Sciatic nerve (tissue), 2 donors: ENCODE measurements at regions not wholly inside any gene's neighbourhood (a gene's known extent, or its start where the extent isn't known, plus 50 kb on each side); places are given as distances from the start of the nearest gene placed in this dataset.

ENCODE experiments used
- ATAC-seq: fragments of 200-7000 bp; cut with Tn5 transposase; one replicate; pipeline ENCODE4 v1.9.1; 2020; ENCODE audit warnings: mild to moderate bottlenecking, moderate library complexity
- DNase-seq: peaks from one replicate; pipeline ENCODE4 v3.0.0-alpha.2; 2020; ENCODE audit warnings: low spot score
- intact Hi-C: fragments of 100-400 bp; cut with DNase I; formaldehyde crosslinking; loops from one replicate; pipeline ENCODE4 v1.14.2; 2022
- donor health status: DM: no; HTN: no; CAD: no.
- donor health status: DM: no; HTN: no; CAD: no.

- no peak for DNase-seq
- intact Hi-C loops = no loop called here
- no peak for ATAC-seq
These were observed 243.0 kb downstream of the BMP2 start for GRCh38 chr20:7010527-7010926.

DNA sequence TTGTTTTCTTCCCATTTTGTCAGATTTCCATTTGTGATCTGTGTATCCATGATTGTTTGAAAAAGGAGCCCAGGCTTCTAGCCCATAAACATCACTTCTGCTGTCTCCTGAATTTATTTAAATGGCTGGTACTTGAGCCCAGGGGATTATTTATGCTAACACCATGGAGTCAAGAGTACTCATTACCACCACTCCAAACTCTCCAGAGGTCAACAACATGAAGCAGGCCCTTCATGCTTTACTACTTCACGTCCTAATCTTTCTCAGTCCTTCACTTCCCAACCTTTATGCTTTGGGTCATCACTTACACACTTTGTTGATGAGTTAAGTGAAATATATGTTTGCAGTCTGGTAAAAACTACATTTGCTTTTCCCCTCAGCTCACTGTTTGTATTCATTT, 247.8 kb downstream of the BMP2 start:
- intact Hi-C loops = no loop called here
- DNase-seq (no peak), ATAC-seq (no peak)

DNA sequence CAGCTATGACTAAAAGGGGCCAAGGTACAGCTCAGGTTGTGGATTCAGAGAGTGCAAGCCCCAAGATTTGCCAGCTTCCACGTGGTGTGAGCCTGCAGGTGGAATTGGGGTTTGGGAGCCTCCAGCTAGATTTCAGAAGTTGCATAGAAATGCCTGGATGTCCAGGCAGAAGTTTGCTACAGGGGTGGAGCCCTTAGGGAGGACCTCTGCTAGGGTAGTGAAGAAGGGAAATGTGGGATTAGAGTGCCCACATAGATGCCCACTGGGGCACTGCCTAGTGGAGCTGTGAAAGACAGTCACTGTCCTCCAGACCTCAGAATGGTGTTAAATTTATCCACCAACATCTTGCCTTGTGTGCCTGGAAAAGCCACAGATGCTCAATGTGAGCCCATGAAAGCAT, 255.1 kb downstream of the BMP2 start:
- DNase-seq (no peak), ATAC-seq (no peak)
- intact Hi-C loops = no loop called here

DNA sequence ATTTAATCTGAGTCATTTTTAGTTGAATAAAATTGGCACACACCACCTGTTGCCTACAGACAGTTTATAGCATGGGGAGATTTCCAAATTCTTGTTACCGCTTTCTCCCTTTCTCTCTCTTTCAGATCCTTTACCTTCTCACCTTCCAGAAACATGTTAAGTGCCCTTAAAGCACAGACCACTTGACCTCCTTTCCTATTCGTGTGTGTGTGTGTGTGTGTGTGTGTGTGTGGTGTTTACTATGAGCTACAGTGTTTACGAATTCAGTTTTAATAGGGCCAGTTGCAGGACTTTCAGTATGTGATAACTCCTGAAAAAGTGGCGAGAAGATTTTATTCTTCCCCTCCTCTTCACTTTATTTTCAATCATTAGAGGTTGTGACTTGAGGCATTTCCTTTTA, 258.1 kb downstream of the BMP2 start:
- DNase-seq = no peak
- intact Hi-C loops = no loop called here
- ATAC-seq = no peak

DNA sequence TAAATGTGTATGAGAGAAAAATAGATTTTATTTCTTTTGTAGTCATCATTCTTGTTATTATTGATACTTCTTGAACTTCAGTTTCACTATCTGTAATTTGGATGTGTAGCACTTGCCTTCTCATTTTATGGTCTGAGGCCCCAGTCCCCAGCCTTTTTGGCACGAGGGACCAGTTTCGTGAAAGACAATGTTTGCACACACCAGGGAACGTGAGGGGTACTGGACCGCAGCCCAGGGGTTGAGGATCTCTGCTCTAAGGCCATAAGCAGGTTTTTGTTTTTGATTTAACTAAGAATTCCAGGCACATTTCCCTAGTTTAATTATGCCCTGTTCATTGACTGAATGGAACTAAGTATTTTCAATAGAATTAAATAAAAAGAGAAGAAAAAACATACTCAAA, 261.5 kb downstream of the BMP2 start:
- intact Hi-C loops = no loop called here
- DNase-seq (no peak), ATAC-seq (no peak)

DNA sequence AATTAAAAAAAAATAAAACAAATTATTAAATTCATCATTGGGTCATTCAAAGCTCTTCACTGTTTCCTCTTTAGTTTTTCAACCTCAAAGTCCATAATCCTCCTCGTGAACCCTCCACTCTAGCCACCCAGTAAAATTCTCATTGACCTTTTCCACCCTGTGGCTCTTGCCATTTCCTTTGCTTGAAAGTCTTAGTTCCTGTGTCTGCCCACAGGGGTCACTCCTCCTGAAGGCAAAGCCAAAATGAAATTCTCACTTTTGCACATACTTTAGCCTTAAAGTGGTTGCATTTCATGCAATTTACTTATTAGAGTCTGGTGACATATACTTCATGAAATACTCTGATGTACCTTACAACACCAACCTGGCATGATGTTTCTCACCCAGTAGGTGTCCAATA, 263.7 kb downstream of the BMP2 start:
- DNase-seq (no peak), ATAC-seq (no peak)
- intact Hi-C loops = no loop called here

DNA sequence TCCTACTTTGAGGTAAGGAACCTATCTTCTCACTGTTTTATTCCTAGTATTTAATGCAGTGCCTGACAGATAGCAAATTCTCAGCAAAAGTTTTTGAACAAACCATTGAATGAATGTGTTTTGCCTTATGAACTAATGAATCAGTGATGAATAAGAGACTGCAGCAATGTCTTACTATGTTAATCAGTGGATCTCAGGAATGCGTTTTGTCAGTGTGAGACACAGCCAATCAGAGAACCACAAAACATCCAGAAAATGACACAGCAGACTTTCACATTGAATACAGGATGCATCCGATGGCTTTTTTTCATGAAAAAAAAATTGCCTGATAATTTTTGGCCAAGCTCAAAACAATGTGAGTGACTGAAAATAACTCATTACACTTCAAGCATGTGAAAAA, 270.5 kb downstream of the BMP2 start:
- intact Hi-C loops = no loop called here
- DNase-seq = no peak
- no peak for ATAC-seq

- no peak for DNase-seq
- intact Hi-C loops = no loop called here
- no peak for ATAC-seq
These were observed 290.1 kb downstream of the BMP2 start for GRCh38 chr20:7057611-7058010.

- DNase-seq = no peak
- no peak for ATAC-seq
- intact Hi-C loops = no loop called here
These were observed 311.3 kb downstream of the BMP2 start for GRCh38 chr20:7078804-7079203.

DNA sequence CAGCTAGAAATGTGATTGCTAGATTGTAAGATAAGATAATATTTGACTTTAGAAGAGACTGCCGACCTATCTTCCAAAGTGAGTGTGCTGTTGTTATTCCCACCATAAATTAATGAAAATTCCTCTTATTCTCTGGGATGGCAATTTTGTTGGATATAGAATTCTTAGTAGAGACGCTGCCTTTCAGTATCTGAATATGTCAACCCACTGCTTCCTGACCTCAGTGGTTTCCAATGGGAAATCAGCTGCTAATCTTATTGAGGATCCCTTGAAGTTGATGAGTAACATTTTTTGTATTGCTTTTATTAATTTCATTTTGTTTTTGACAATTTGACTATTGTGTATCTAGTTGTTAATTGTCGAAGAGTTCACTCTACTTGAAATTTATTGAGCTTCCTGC, 313.0 kb downstream of the BMP2 start:
- intact Hi-C loops = no loop called here
- DNase-seq = no peak

DNA sequence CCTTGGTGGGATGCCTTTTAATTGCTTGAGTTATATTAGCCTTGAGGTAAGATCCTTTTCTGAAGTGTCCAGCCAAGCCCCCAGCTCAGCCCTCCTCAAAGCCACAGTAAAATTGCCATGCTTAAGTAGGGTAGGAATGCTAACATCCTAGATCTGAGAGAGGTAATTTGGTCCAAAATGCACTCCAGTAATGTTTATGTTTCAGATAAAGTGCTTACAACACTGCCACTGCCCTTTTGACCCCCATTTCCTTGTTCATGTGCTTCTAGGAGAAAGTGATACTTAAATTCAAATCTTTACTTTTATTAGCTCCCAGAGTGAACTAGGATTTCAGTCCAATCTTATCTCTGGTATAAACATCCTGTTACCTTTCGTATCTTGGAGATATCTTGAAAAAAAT, 318.0 kb downstream of the BMP2 start:
- ATAC-seq (no peak), DNase-seq (no peak)
- intact Hi-C loops = no loop called here

More for the DNA sequence above, 313.0 kb downstream of the BMP2 start:
- ATAC-seq = no peak

- intact Hi-C loops = no loop called here
- no peak for ATAC-seq
- no peak for DNase-seq
These were observed 320.3 kb downstream of the BMP2 start for GRCh38 chr20:7087803-7088202.

- intact Hi-C loops = no loop called here
- no peak for ATAC-seq
- no peak for DNase-seq
These were observed 322.5 kb downstream of the BMP2 start for GRCh38 chr20:7090001-7090400.

GRCh38 chr20:7090811-7091210, 323.3 kb downstream of the BMP2 start:
- no peak for DNase-seq
- no peak for ATAC-seq
- intact Hi-C loops = no loop called here

- DNase-seq (no peak), ATAC-seq (no peak)
- intact Hi-C loops = no loop called here
These were observed 324.2 kb downstream of the BMP2 start for GRCh38 chr20:7091655-7092054.

DNA sequence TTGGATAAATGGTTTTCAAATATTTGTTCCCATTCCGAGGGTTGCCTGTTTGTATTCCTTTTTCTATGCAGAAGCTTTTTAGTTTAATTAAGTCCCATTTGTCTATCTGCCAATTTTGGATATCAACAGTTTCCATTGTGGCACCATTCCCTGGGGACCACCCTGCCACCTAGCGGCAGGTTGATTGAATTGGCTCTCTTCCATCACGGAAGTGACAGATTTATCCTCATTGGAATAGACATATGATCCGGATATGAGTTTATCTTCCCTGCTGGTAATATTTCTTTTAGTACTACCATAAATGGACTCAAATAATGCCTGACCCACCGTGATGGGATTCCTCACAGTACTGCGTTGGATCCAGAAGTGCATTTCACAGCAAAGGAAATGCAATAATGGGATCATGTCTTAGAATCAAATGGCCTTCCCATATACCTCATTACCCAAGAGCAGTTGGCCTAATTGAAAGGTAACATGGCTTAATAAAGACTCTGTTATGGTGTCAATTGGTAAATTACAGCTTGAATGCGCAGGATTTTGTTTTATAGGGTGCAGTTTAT, 327.0 kb downstream of the BMP2 start:
- intact Hi-C loops = no loop called here
- ATAC-seq (no peak), DNase-seq (no peak)

DNA sequence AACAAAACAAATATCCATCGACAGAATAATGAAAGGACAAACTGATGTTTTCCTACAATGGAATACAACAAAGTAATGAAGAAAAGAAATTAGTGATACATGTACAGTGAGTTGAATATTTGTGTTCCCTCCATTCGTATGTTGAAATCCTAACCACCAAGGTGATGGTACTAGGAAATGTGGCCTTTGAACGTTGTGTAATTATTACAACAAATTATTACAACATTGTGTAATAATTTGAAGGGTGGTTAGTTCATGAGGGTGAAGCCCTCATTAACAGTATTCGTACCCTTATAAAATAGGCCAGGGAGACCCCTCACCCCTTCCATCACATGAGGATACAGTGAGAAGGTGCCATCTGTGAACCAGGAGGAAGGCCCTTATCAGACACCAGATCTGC, 339.4 kb downstream of the BMP2 start:
- no peak for ATAC-seq
- intact Hi-C loops = no loop called here

GRCh38 chr20:7108929-7109328, 341.4 kb downstream of the BMP2 start:
- no peak for ATAC-seq
- intact Hi-C loops = no loop called here
- DNase-seq = no peak

More for the DNA sequence above, 339.4 kb downstream of the BMP2 start:
- no peak for DNase-seq

DNA sequence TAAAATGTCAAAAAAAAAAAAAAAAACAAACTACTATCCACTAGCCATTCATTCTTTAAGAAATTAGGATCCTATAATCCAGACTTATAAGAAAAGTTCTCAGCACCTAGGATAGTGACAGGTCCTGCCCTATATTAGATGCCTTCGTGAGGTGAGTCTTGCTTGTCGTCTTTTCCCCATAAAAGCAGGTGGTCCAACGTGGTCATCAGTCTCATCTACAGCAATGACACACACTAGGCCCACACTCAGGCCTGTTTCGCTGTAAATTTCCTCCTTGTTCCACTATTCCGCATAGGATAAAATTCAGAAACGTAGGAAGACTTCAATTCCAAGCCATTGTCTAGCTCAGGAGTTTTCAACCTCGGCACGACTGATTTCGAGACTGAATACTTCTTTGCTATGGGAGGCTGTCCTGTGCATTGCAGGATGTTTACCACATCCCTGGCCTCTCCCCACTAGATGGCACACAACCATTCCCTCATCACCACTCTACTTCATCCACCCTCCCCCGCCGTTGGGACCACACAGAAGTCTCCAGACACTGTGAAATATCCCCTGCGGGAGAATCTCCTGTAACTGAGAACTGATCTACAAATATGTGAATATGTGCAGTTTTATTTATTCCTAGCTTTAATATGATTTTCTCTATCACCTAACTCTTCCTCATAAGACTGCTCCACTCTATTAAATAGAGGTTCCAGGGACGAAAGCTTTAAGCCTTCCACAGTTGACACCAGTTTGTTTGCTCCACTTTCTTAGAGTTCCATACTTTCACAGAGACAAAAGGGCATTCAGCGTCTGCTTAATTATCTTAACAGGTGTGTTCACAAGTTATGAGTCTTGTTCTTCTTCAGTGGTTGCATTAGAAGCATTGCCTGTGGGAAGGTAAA, 346.3 kb downstream of the BMP2 start:
- ATAC-seq (peak; percentile 75), DNase-seq (peak; percentile 59)
- intact Hi-C loops = no loop called here

DNA sequence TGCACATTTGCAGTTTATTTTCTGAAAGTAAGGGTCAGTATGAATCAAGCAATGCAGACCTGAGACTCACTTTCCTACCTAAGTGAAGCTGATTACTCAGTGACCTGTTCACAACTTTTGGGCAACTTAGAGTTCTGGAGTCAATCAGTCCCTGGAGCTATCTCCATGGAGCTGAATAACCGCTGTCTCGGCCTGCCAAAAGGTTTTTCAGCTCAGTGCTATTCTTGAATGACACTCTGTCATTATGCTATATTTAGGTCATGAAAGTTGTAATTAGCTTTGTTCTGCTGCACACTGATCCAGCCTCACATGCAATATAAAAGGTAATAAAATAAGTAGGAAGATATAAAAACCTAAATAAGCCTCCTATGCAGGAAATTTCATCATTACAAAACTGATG, 356.0 kb downstream of the BMP2 start:
- intact Hi-C loops = no loop called here
- DNase-seq = no peak
- ATAC-seq = no peak

- intact Hi-C loops = no loop called here
- DNase-seq (no peak), ATAC-seq (no peak)
These were observed 356.6 kb downstream of the BMP2 start for GRCh38 chr20:7124120-7124519.
